HepG2 (cell line): ENCODE measurements at regions not wholly inside any gene's neighbourhood (a gene's known extent, or its start where the extent isn't known, plus 50 kb on each side); places are given as distances from the start of the nearest gene placed in this dataset.

Experiments
- CERS6 ChIP-seq: sonication (generic); formaldehyde crosslinking; IDR thresholded peaks from 2 replicates; pipeline ENCODE4 v1.5.0; 2020; ENCODE audit warnings: missing genetic modification reagents
- HIC2 ChIP-seq: sonication (generic); formaldehyde crosslinking; IDR thresholded peaks from 2 replicates; pipeline ENCODE4 v1.9.0; 2022; ENCODE audit warnings: low read depth, missing genetic modification reagents
- PRDM4 ChIP-seq: sonication (generic); formaldehyde crosslinking; IDR thresholded peaks from 2 replicates; pipeline ENCODE4 v1.9.0; 2021; ENCODE audit warnings: missing genetic modification reagents, borderline replicate concordance
- SIX4 ChIP-seq: sonication (generic); formaldehyde crosslinking; IDR thresholded peaks from 2 replicates; pipeline ENCODE4 v1.4.0; 2020; ENCODE audit warnings: missing genetic modification reagents
- TEF ChIP-seq: sonication (generic); formaldehyde crosslinking; IDR thresholded peaks from 2 replicates; pipeline ENCODE4 v1.5.0; 2020; ENCODE audit warnings: missing genetic modification reagents
- TOPORS ChIP-seq: sonication (generic); formaldehyde crosslinking; IDR thresholded peaks from 2 replicates; pipeline ENCODE4 v1.8.0; 2023; ENCODE audit warnings: mild to moderate bottlenecking, missing genetic modification reagents
- ZNF292 ChIP-seq: sonication (generic); formaldehyde crosslinking; IDR thresholded peaks from 2 replicates; pipeline ENCODE4 v1.8.1; 2022; ENCODE audit warnings: mild to moderate bottlenecking, low read depth, missing genetic modification reagents, borderline replicate concordance
- ZNF674 ChIP-seq: sonication (generic); formaldehyde crosslinking; IDR thresholded peaks from 2 replicates; pipeline ENCODE4 v1.5.0; 2020; ENCODE audit warnings: low read depth, mild to moderate bottlenecking, missing genetic modification reagents

GRCh38 chr15:98123834-98124233 lies 163.3 kb downstream of the ARRDC4 start (continued):
- TF ChIP-seq PRDM4 (CRISPR knock-in tag) (no peak), TOPORS (no peak), CERS6 (CRISPR knock-in tag) (no peak), SIX4 (CRISPR knock-in tag) (no peak), ZNF292 (CRISPR knock-in tag) (no peak), TEF (CRISPR knock-in tag) (no peak), ZNF674 (CRISPR knock-in tag) (no peak), HIC2 (CRISPR knock-in tag) (no peak)
- TF ChIP-seq, all 625 proteins: peak for 0
